ENCODE measurements at regions not wholly inside any gene's neighbourhood (a gene's known extent, or its start where the extent isn't known, plus 50 kb on each side); places are given as distances from the start of the nearest gene placed in this dataset.

- H3K27me3 ChIP-seq (ENCODE audit: low read depth): no peaks in the 10 kb centered on the region; the same call in 1 of the 2 replicates
- no peak for DNase-seq (ENCODE audit: low spot score in 2 of 2)
- in situ Hi-C loops (cut with MboI; ENCODE audit: low sequenced_read_pairs): no loop called here
- no peaks in the 10 kb centered on the region for H3K4me1 ChIP-seq
- no peaks in the 10 kb centered on the region for H3K36me3 ChIP-seq (replicated peaks)
- no peaks in the 10 kb centered on the region for H3K9me3 ChIP-seq
- no peak overlapping the region for H3K4me3 ChIP-seq
These were observed 241.6 kb upstream of the CD180 start for GRCh38 chr5:67437905-67438845.

- in situ Hi-C loops (cut with MboI; ENCODE audit: low sequenced_read_pairs): no loop called here
- Histone ChIP-seq H3K4me3 (no peak overlapping the region), H3K4me1 (no peaks in the 10 kb centered on the region), H3K36me3 (replicated peaks) (no peaks in the 10 kb centered on the region), H3K9me3 (no peaks in the 10 kb centered on the region), H3K27me3 (ENCODE audit: low read depth) (no peaks in the 10 kb centered on the region; the same call in 1 of the 2 replicates)
- no peak for DNase-seq (ENCODE audit: low spot score in 2 of 2)
These were observed 238.4 kb upstream of the CD180 start for GRCh38 chr5:67435032-67435431.

GRCh38 chr5:67434466-67434865, 237.9 kb upstream of the CD180 start:
- Histone ChIP-seq H3K27me3 (ENCODE audit: low read depth) (no peaks in the 10 kb centered on the region; the same call in 1 of the 2 replicates), H3K4me3 (no peak overlapping the region), H3K4me1 (no peaks in the 10 kb centered on the region), H3K36me3 (replicated peaks) (no peaks in the 10 kb centered on the region), H3K9me3 (no peaks in the 10 kb centered on the region)
- no peak for DNase-seq (ENCODE audit: low spot score in 2 of 2)
- in situ Hi-C loops (cut with MboI; ENCODE audit: low sequenced_read_pairs): no loop called here

GRCh38 chr5:67432606-67433005, 236.0 kb upstream of the CD180 start:
- H3K27me3 ChIP-seq (ENCODE audit: low read depth): no peaks in the 10 kb centered on the region
- H3K9me3 ChIP-seq: no peaks in the 10 kb centered on the region
- DNase-seq (ENCODE audit: low spot score in 2 of 2): no peak
- in situ Hi-C loops (cut with MboI; ENCODE audit: low sequenced_read_pairs): no loop called here
- no peaks in the 10 kb centered on the region for H3K4me1 ChIP-seq
- no peaks in the 10 kb centered on the region for H3K36me3 ChIP-seq (replicated peaks)
- no peak overlapping the region for H3K4me3 ChIP-seq

GRCh38 chr5:67431191-67431590, 234.6 kb upstream of the CD180 start:
- H3K4me1 ChIP-seq: no peaks in the 10 kb centered on the region
- no peak overlapping the region for H3K4me3 ChIP-seq
- H3K36me3 ChIP-seq (replicated peaks): no peaks in the 10 kb centered on the region
- H3K27me3 ChIP-seq (ENCODE audit: low read depth): no peaks in the 10 kb centered on the region
- in situ Hi-C loops (cut with MboI; ENCODE audit: low sequenced_read_pairs): no loop called here
- DNase-seq (ENCODE audit: low spot score in 2 of 2): no peak
- no peaks in the 10 kb centered on the region for H3K9me3 ChIP-seq

GRCh38 chr5:67427850-67428298, 231.3 kb upstream of the CD180 start:
- no peak overlapping the region for H3K4me3 ChIP-seq
- H3K9me3 ChIP-seq: no peaks in the 10 kb centered on the region
- DNase-seq (ENCODE audit: low spot score in 2 of 2): no peak
- H3K27me3 ChIP-seq (ENCODE audit: low read depth): no peaks in the 10 kb centered on the region
- in situ Hi-C loops (cut with MboI; ENCODE audit: low sequenced_read_pairs): no loop called here
- no peaks in the 10 kb centered on the region for H3K4me1 ChIP-seq
- H3K36me3 ChIP-seq (replicated peaks): no peaks in the 10 kb centered on the region

GRCh38 chr5:67426961-67427849, 230.6 kb upstream of the CD180 start:
- Histone ChIP-seq H3K4me3 (no peak overlapping the region), H3K4me1 (no peaks in the 10 kb centered on the region), H3K9me3 (no peaks in the 10 kb centered on the region), H3K27me3 (ENCODE audit: low read depth) (no peaks in the 10 kb centered on the region), H3K36me3 (replicated peaks) (no peaks in the 10 kb centered on the region)
- DNase-seq (ENCODE audit: low spot score in 2 of 2): no peak
- in situ Hi-C loops (cut with MboI; ENCODE audit: low sequenced_read_pairs): no loop called here

- no peaks in the 10 kb centered on the region for H3K9me3 ChIP-seq
- no peak for DNase-seq (ENCODE audit: low spot score in 2 of 2)
- in situ Hi-C loops (cut with MboI; ENCODE audit: low sequenced_read_pairs): no loop called here
These were observed 228.9 kb upstream of the CD180 start for GRCh38 chr5:67425514-67425913.

GRCh38 chr5:67417839-67418238, 221.2 kb upstream of the CD180 start:
- in situ Hi-C loops (cut with MboI; ENCODE audit: low sequenced_read_pairs): no loop called here
- H3K27me3 ChIP-seq (ENCODE audit: low read depth): no peaks in the 10 kb centered on the region
- H3K36me3 ChIP-seq (replicated peaks): no peaks in the 10 kb centered on the region
- no peaks in the 10 kb centered on the region for H3K9me3 ChIP-seq
- no peak overlapping the region for H3K4me3 ChIP-seq
- no peaks in the 10 kb centered on the region for H3K4me1 ChIP-seq
- DNase-seq (ENCODE audit: low spot score in 2 of 2): no peak

More at GRCh38 chr5:67425514-67425913, 228.9 kb upstream of the CD180 start:
- Histone ChIP-seq H3K27me3 (ENCODE audit: low read depth) (no peaks in the 10 kb centered on the region), H3K4me3 (no peak overlapping the region), H3K4me1 (no peaks in the 10 kb centered on the region), H3K36me3 (replicated peaks) (no peaks in the 10 kb centered on the region)

GRCh38 chr5:67416986-67417385, 220.4 kb upstream of the CD180 start:
- DNase-seq (ENCODE audit: low spot score in 2 of 2): no peak
- no peaks in the 10 kb centered on the region for H3K4me1 ChIP-seq
- H3K4me3 ChIP-seq: no peak overlapping the region
- no peaks in the 10 kb centered on the region for H3K36me3 ChIP-seq (replicated peaks)
- in situ Hi-C loops (cut with MboI; ENCODE audit: low sequenced_read_pairs): no loop called here
- no peaks in the 10 kb centered on the region for H3K27me3 ChIP-seq (ENCODE audit: low read depth)
- H3K9me3 ChIP-seq: no peaks in the 10 kb centered on the region

GRCh38 chr5:67416133-67416937, 219.7 kb upstream of the CD180 start:
- Histone ChIP-seq H3K9me3 (no peaks in the 10 kb centered on the region), H3K4me3 (no peak overlapping the region), H3K4me1 (no peaks in the 10 kb centered on the region), H3K27me3 (ENCODE audit: low read depth) (no peaks in the 10 kb centered on the region), H3K36me3 (replicated peaks) (no peaks in the 10 kb centered on the region)
- DNase-seq (ENCODE audit: low spot score in 2 of 2): no peak
- in situ Hi-C loops (cut with MboI; ENCODE audit: low sequenced_read_pairs): no loop called here

GRCh38 chr5:67414712-67415111, 218.1 kb upstream of the CD180 start:
- DNase-seq (ENCODE audit: low spot score in 2 of 2): no peak
- H3K36me3 ChIP-seq (replicated peaks): no peaks in the 10 kb centered on the region
- no peaks in the 10 kb centered on the region for H3K9me3 ChIP-seq
- in situ Hi-C loops (cut with MboI; ENCODE audit: low sequenced_read_pairs): no loop called here
- H3K27me3 ChIP-seq (ENCODE audit: low read depth): no peaks in the 10 kb centered on the region; the same call in 1 of the 2 replicates
- H3K4me3 ChIP-seq: no peak overlapping the region
- H3K4me1 ChIP-seq: no peaks in the 10 kb centered on the region

GRCh38 chr5:67413721-67414120, 217.1 kb upstream of the CD180 start:
- in situ Hi-C loops (cut with MboI; ENCODE audit: low sequenced_read_pairs): no loop called here
- Histone ChIP-seq H3K27me3 (ENCODE audit: low read depth) (peaks cover 5% of the 10 kb centered on the region), H3K4me1 (no peaks in the 10 kb centered on the region), H3K36me3 (replicated peaks) (no peaks in the 10 kb centered on the region), H3K4me3 (no peak overlapping the region), H3K9me3 (no peaks in the 10 kb centered on the region)
- DNase-seq (ENCODE audit: low spot score in 2 of 2): no peak

Data from HAP-1 (cell line).